Stimulated activated naive CD8-positive, alpha-beta T cell treated with anti-CD3 and anti-CD28 coated beads, Interleukin-15, amount 100 ng/mL, for 72 hours (primary cell): ENCODE measurements at regions not wholly inside any gene's neighbourhood (a gene's known extent, or its start where the extent isn't known, plus 50 kb on each side); places are given as distances from the start of the nearest gene placed in this dataset.
"Not testable (repeated sequence)": the region's sequence is repeated elsewhere in the genome, so short reads cannot be mapped to it uniquely, and the experiment has no call there.

Experiments
- ATAC-seq: fragments of 150-1000 bp; cut with Tn5 transposase; 2 replicates; pipeline ENCODE4 v1.10.0; 2021; ENCODE audit warnings: mild to moderate bottlenecking, moderate library complexity
- DNase-seq, 2 donors: peaks; one replicate each; pipeline ENCODE4 v3.0.0; 2021 to 2022
- H3K27ac Mint-ChIP-seq, 2 donors: one replicate each; pipeline ENCODE4 v1.8.0; 2022; ENCODE audit warnings: mild to moderate bottlenecking in 2 of 2, mixed read lengths in 2 of 2, moderate library complexity in 2 of 2
- H3K27me3 Mint-ChIP-seq: one replicate; pipeline ENCODE4 v1.8.0; 2022; ENCODE audit warnings: mixed read lengths
- H3K4me1 Mint-ChIP-seq: one replicate; pipeline ENCODE4 v1.8.0; 2022; ENCODE audit warnings: mild to moderate bottlenecking, mixed read lengths
- H3K4me3 Mint-ChIP-seq, 2 donors: one replicate each; pipeline ENCODE4 v1.8.0; 2022; ENCODE audit warnings: mild to moderate bottlenecking in 2 of 2, mixed read lengths in 2 of 2, moderate library complexity in 1 of 2
- H3K9me3 Mint-ChIP-seq, 2 donors: one replicate each; pipeline ENCODE4 v1.8.0; 2022; ENCODE audit warnings: mixed read lengths in 2 of 2

- ATAC-seq, H3K9me3 Mint-ChIP-seq, H3K4me3 Mint-ChIP-seq, H3K27me3 Mint-ChIP-seq, H3K4me1 Mint-ChIP-seq, DNase-seq, H3K27ac Mint-ChIP-seq: not testable (repeated sequence)
These were observed 591.1 kb downstream of the CSNK1G3 start for GRCh38 chr5:124103056-124103455.

GRCh38 chr5:124102486-124102885 lies 590.5 kb downstream of the CSNK1G3 start:
- ATAC-seq (no peak), DNase-seq (no peak)
- Mint-ChIP-seq H3K4me3 (no peak overlapping the region), H3K9me3 (peaks cover 0 to 7% of the 10 kb centered on the region in 2 donors), H3K4me1 (no peaks in the 10 kb centered on the region), H3K27ac (no peak overlapping the region), H3K27me3 (no peaks in the 10 kb centered on the region)

GRCh38 chr5:124093658-124094057 lies 581.7 kb downstream of the CSNK1G3 start:
- Mint-ChIP-seq H3K27ac (no peak overlapping the region), H3K4me3 (no peak overlapping the region), H3K9me3 (no peaks in the 10 kb centered on the region), H3K4me1 (no peaks in the 10 kb centered on the region), H3K27me3 (no peaks in the 10 kb centered on the region)
- ATAC-seq (no peak), DNase-seq (no peak)

- no peak for DNase-seq
- no peak overlapping the region for H3K4me3 Mint-ChIP-seq
- no peaks in the 10 kb centered on the region for H3K4me1 Mint-ChIP-seq
These were observed 578.1 kb downstream of the CSNK1G3 start for GRCh38 chr5:124090115-124090514.

GRCh38 chr5:124089578-124089977 lies 577.6 kb downstream of the CSNK1G3 start:
- H3K4me1 Mint-ChIP-seq, result no peaks in the 10 kb centered on the region
- no peak overlapping the region for H3K27ac Mint-ChIP-seq
- no peaks in the 10 kb centered on the region for H3K9me3 Mint-ChIP-seq
- DNase-seq, result no peak
- no peak for ATAC-seq
- H3K4me3 Mint-ChIP-seq, result no peak overlapping the region
- no peaks in the 10 kb centered on the region for H3K27me3 Mint-ChIP-seq

More at GRCh38 chr5:124090115-124090514, 578.1 kb downstream of the CSNK1G3 start:
- Mint-ChIP-seq H3K9me3 (no peaks in the 10 kb centered on the region), H3K27ac (no peak overlapping the region), H3K27me3 (no peaks in the 10 kb centered on the region)
- no peak for ATAC-seq

- H3K9me3 Mint-ChIP-seq, result no peaks in the 10 kb centered on the region
- ATAC-seq (no peak), DNase-seq (no peak)
- H3K27me3 Mint-ChIP-seq, result no peaks in the 10 kb centered on the region
- H3K4me1 Mint-ChIP-seq, result no peaks in the 10 kb centered on the region
- peak overlapping the region in 1 of 2 donors; percentile 50 for H3K27ac Mint-ChIP-seq
- no peak overlapping the region for H3K4me3 Mint-ChIP-seq
These were observed 576.5 kb downstream of the CSNK1G3 start for GRCh38 chr5:124088289-124089032.

- Mint-ChIP-seq H3K27me3 (no peaks in the 10 kb centered on the region), H3K9me3 (no peaks in the 10 kb centered on the region), H3K4me3 (no peak overlapping the region), H3K27ac (no peak overlapping the region), H3K4me1 (no peaks in the 10 kb centered on the region)
- no peak for DNase-seq
- no peak for ATAC-seq
These were observed 575.8 kb downstream of the CSNK1G3 start for GRCh38 chr5:124087752-124088151.

- Mint-ChIP-seq H3K27me3 (no peaks in the 10 kb centered on the region), H3K9me3 (no peaks in the 10 kb centered on the region), H3K4me3 (no peak overlapping the region), H3K4me1 (no peaks in the 10 kb centered on the region), H3K27ac (no peak overlapping the region)
- no peak for ATAC-seq
- no peak for DNase-seq
These were observed 568.3 kb downstream of the CSNK1G3 start for GRCh38 chr5:124080256-124080655.

- Mint-ChIP-seq H3K4me3 (no peak overlapping the region), H3K27ac (no peak overlapping the region), H3K4me1 (no peaks in the 10 kb centered on the region), H3K9me3 (peaks cover 0 to 4% of the 10 kb centered on the region in 2 donors), H3K27me3 (no peaks in the 10 kb centered on the region)
- ATAC-seq (no peak), DNase-seq (no peak)
These were observed 567.1 kb downstream of the CSNK1G3 start for GRCh38 chr5:124079062-124079461.

GRCh38 chr5:124074500-124074899 lies 562.5 kb downstream of the CSNK1G3 start:
- DNase-seq, result no peak
- Mint-ChIP-seq H3K9me3 (peaks cover 0 to 5% of the 10 kb centered on the region in 2 donors), H3K4me1 (no peaks in the 10 kb centered on the region), H3K27me3 (no peaks in the 10 kb centered on the region), H3K4me3 (no peak overlapping the region), H3K27ac (no peak overlapping the region)
- no peak for ATAC-seq

GRCh38 chr5:124072570-124072969 lies 560.6 kb downstream of the CSNK1G3 start:
- ATAC-seq (no peak), DNase-seq (no peak)
- H3K4me1 Mint-ChIP-seq, result no peaks in the 10 kb centered on the region
- no peak overlapping the region for H3K4me3 Mint-ChIP-seq
- no peaks in the 10 kb centered on the region for H3K27me3 Mint-ChIP-seq
- H3K27ac Mint-ChIP-seq, result no peak overlapping the region
- H3K9me3 Mint-ChIP-seq, result peaks cover 0 to 5% of the 10 kb centered on the region in 2 donors

GRCh38 chr5:124071039-124071438 lies 559.1 kb downstream of the CSNK1G3 start:
- no peak overlapping the region for H3K27ac Mint-ChIP-seq
- DNase-seq (no peak), ATAC-seq (no peak)
- H3K27me3 Mint-ChIP-seq, result no peaks in the 10 kb centered on the region
- H3K4me1 Mint-ChIP-seq, result no peaks in the 10 kb centered on the region
- H3K9me3 Mint-ChIP-seq, result peaks cover 0 to 5% of the 10 kb centered on the region in 2 donors
- H3K4me3 Mint-ChIP-seq, result no peak overlapping the region

GRCh38 chr5:124065508-124065907 lies 553.5 kb downstream of the CSNK1G3 start:
- Mint-ChIP-seq H3K27ac (no peak overlapping the region), H3K27me3 (no peaks in the 10 kb centered on the region), H3K9me3 (peaks cover 0 to 6% of the 10 kb centered on the region in 2 donors), H3K4me3 (no peak overlapping the region), H3K4me1 (no peaks in the 10 kb centered on the region)
- DNase-seq (no peak), ATAC-seq (no peak)

- Mint-ChIP-seq H3K27me3 (no peaks in the 10 kb centered on the region), H3K4me3 (no peak overlapping the region), H3K9me3 (peaks cover 0 to 6% of the 10 kb centered on the region in 2 donors), H3K4me1 (no peaks in the 10 kb centered on the region), H3K27ac (no peak overlapping the region)
- ATAC-seq, result no peak
- DNase-seq, result no peak
These were observed 553.0 kb downstream of the CSNK1G3 start for GRCh38 chr5:124064956-124065355.

GRCh38 chr5:124061663-124062062 lies 549.7 kb downstream of the CSNK1G3 start:
- no peak overlapping the region for H3K4me3 Mint-ChIP-seq
- H3K27me3 Mint-ChIP-seq, result no peaks in the 10 kb centered on the region
- DNase-seq, result no peak
- no peak overlapping the region for H3K27ac Mint-ChIP-seq
- H3K9me3 Mint-ChIP-seq, result peaks cover 0 to 6% of the 10 kb centered on the region in 2 donors
- ATAC-seq, result no peak
- no peaks in the 10 kb centered on the region for H3K4me1 Mint-ChIP-seq

GRCh38 chr5:124061068-124061430 lies 549.1 kb downstream of the CSNK1G3 start:
- no peak for DNase-seq
- Mint-ChIP-seq H3K27ac (no peak overlapping the region), H3K4me3 (no peak overlapping the region), H3K9me3 (peaks cover 0 to 6% of the 10 kb centered on the region in 2 donors), H3K27me3 (no peaks in the 10 kb centered on the region), H3K4me1 (no peaks in the 10 kb centered on the region)
- ATAC-seq, result no peak
